NCI-H146 (cell line): ENCODE measurements at regions not wholly inside any gene's neighbourhood (a gene's known extent, or its start where the extent isn't known, plus 50 kb on each side); places are given as distances from the start of the nearest gene placed in this dataset.
A peak's percentile ranks its signal among the peaks of the same experiment; 100 is the strongest.
"Not testable (repeated sequence)": the region's sequence is repeated elsewhere in the genome, so short reads cannot be mapped to it uniquely, and the experiment has no call there.

ENCODE experiments used
- DNase-seq: peaks from one replicate; lab custom pipeline; 2025; lab: John Stamatoyannopoulos, UW

DNA sequence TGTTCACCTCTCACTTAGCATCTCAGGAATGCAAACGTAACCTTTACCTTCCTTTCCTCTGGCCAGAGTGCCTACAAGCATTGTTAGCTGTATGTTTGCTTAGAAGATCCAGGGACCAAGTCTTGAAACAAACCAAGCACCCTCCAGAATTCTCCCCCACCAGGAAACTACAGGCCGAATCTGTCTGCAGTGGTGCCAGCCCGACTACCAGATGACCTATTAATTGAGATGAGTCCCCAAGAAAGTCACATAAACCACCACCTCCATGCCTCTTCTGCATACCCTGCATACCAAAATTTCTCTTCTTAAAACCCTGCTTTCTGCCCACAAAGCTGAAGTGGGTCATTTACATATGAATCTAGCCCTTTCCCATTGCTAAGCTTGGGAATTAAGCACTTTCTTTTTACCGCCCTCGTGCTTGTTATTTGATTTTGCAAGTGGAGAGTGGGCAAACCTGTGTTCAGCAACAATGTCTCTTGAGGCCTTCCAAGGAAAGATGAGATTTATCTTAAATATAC is 1239.1 kb downstream of the CDH12 start:
- no peak for DNase-seq

DNA sequence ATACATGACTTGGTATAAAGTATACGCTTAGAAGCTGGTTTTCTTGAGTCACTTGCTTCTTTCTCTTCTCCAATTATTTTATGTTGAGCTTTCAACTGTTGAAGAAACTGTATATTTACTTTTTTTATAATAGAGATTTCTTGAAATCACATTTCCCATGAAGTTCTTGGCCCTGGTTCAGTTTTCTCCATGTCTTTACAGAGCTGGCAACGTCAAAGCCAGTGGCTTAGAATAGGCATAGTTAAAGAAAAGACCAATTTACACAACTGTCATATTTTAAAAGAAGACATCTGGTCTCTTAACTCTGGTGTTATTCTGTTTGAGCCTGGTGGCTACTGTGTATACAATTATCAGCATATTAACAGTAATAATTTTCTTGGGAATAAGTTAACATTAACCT is 1249.3 kb downstream of the CDH12 start:
- DNase-seq: no peak

GRCh38 chr5:21594566-21594965 is 1258.6 kb downstream of the CDH12 start:
- peak; percentile 79 for DNase-seq

GRCh38 chr5:21593261-21593660 is 1259.9 kb downstream of the CDH12 start:
- DNase-seq: no peak

GRCh38 chr5:21581508-21581907 is 1271.6 kb downstream of the CDH12 start:
- no peak for DNase-seq

DNA sequence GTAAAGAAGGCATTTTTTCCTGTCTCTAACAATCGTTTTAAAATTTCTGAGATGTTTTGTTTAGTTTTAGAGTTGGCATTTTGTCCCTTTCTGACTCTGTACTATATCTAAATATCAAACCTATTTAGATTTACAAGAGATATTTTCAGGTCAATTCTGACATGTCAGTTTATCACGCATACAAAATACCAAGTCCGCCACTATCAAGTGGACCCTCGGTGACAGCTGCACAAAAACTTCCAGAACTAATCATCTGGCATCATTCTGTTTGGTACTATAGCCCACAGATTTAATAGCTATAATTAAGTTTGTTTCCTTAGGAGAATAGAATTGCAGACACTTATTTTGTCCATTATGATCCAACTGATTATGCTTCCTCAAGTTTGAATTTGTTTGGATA is 1278.2 kb downstream of the CDH12 start:
- DNase-seq: peak; percentile 78

DNA sequence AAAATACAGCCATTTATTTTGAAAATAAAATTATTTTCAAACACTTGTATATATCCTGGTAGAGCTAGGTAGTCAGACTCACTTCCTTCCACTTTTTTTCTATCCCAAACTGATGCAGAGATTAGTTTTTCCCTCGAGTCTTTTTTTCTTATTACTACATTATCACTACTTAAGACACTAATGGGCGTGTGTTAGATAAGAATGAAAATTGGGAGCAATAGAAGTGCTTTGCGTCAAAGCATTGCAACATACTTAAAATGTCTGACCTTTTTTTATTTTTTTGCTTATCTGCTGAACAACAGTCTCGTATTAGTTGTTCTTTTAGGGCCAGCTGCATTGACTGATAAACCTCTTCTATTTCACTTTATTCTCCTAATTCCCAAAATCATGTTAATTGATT is 1278.7 kb downstream of the CDH12 start:
- DNase-seq: peak; percentile 3

DNA sequence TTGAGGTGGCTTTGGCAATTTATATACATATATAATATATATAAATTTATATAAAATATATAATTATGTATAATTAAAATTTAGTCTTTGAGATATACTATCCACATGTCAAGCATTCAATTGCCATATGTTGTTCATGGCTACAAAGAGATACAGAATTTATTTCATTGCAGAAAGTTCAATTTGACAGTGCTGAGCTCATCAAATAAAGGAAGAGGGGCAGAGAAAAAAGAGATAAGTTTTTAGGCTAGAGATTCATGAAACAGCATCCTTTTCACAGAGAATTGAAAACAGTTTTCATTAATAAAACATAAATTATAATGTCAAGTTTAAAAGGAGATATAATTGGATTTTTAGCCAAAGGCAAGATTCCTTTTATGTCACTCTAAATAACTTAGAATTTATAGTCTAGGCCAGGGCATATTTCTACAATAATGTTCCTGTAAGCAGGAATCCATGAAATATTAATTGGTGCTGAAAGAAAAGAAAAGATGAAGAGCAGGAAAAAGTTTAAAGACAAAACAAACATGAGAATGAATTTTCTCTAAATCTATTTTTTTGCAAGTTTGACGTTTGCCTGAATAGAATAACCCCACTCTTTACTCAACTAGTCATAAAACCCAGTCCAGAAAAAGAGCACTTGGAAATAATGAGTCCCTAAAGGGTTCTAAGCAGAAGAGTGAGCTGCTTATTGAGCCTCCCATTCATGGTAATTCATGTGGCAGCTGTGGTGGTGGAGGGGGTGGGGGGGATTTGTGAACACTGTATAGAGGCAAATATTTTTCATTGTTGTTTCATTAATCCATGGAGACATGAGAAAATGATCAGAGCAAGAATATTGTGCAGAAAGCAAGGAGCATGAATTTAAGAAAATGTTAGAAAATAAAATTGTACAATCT is 1279.5 kb downstream of the CDH12 start:
- DNase-seq: peak; percentile 51

DNA sequence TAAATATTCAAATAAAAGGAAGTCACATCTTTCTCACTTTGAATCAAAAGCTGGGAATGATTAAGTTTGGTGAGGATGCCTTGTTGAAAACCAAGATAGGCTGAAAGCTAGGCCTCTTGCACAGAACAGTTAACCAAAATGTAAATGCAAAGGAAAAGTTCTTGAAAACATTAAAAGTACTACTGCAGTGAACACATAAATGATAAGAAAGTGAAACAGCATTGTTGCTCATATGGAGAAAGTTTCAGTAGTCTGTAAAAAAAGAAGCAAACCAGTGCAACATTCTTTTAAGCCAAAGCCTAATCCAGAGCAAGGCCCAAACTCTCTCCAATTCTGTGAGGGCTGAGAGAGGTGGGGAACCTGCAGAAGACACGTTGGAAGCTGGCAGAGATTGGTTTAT is 1281.9 kb downstream of the CDH12 start:
- DNase-seq: not testable (repeated sequence)

DNA sequence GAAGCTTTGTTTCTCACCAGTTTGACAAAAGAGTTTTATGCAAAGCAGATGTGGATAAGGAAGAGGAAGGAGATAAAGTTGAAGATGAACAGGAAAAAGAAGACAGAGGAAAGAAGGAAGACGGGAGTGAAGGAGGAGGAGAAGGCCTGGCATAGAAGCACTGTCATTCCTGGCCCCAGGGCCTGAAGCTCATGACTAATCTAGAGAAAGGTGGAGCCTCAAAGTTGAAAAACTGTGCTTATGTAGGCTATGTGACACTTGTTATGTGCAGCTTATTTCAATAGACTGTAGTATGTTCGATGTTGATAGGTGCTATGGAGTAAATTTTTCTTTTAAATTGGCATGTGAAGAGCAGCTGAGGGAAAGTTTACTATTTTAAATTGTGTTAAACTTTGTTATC is 1294.0 kb downstream of the CDH12 start:
- not testable (repeated sequence) for DNase-seq

- DNase-seq: not testable (repeated sequence)
Measured at GRCh38 chr5:21552263-21552662, 1300.9 kb downstream of the CDH12 start.

DNA sequence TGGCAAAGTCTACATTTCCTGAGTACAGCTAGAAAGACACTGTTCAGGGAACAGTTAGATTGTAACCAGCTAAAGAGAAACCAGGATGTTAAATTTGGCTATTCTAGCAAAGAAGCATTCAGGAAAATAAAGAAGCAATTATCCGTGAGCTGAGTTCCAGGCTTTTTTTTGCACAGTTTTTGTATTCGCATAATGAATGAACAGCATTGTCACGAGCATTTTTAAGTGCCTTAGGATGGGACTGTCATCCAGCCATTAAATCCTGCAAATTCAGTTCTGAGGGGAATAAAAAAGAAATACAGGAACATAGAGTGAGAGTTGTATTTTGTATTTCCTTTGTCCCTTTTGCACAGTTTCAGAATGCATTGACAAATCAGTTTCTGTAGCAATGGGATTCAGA is 1302.2 kb downstream of the CDH12 start:
- DNase-seq: not testable (repeated sequence)

GRCh38 chr5:21547656-21548055 is 1305.5 kb downstream of the CDH12 start:
- DNase-seq: peak; percentile 14

DNA sequence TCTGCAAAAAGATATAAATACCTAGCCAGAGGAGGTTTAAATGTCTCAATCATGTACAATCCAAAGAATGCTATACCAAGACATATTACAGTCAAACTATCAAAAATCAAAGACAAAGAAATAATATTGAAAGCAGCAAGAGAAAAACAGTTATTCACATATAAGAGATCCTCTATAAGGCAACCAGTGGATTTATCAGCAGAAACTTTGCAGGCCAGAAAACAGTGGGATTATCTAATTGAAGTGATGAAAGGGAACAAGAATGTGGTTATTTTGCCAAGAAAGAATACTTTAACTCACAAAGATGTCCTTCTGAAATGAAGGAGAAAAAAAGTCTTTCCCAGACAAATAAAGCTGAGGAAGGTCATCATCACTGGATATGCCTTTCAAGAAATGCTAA is 1318.0 kb downstream of the CDH12 start:
- not testable (repeated sequence) for DNase-seq

DNA sequence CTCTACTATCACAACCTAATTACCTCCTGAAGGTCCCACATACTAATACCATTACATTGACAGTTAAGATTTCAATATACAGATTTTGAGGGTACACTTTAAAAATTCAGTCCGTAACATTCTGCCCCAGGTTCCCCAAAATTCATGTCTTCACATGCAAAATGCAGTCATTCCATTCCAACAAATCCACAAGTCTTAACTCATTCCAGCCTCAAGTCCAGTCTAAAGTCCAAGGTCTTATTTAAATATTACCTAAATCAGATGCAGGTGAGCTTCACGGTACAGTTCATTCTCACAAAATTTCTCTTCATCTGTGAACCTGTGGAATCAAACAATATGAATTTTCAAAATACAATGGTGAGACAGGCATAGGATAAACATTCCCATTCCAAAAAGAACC is 1332.0 kb downstream of the CDH12 start:
- DNase-seq: not testable (repeated sequence)

DNA sequence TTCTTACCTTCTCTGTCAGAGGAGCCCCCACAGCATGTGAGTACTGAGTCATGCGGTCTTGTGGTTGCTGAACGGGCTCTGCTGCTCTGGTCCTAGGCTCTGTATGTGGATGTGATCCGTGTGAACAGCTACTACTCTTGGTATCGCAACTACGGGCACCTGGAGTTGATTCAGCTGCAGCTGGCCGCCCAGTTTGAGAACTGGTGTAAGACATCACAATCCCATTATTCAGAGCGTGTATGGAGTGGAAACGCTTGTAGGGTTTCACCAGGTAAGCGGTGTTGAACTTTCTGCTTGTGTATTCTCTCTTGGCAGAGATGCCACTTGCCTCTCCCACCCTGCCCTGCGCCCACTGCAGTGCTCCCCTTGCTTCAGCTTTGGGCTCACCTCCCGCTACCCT is 1356.2 kb downstream of the CDH12 start:
- not testable (repeated sequence) for DNase-seq

DNA sequence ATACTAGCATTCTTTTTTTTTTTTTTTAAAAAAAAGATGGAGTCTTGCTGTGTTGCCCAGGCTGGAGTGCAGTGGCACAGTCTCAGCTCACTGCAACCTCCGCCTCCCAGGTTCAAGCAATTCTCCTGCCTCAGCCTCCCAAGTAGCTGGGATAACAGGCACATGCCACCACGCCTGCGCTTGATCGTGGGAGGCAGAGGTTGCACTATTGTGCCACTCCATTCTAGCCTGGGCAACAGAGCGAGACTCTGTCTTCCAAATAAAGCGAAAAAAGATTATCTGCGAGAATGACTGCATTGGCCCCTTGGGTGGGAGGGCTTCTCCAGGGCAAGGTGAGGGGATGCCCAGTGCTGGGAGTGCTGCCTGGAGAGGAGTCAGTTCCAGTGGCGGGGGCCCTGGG is 1357.1 kb downstream of the CDH12 start:
- DNase-seq: not testable (repeated sequence)

DNA sequence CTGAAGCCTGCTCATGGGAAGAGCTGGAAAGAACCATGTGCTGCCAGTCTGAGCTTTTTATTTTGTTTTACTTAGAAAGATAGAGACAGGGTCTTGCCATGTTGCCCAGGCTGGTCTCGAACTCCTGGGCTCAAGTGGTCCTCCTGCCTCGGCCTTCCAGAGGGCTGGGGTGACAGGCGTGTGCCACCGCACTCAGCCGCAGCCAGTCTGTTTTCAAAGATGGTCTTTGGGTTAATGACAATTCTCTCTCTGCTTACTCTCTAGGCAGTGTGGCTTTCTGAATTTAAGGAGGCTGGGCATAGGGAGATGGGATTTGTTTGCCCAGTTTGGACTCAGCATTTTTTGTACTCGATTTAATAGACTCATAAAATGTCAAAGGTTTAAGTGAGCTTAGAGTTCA is 1357.9 kb downstream of the CDH12 start:
- DNase-seq: not testable (repeated sequence)

GRCh38 chr5:21494033-21494432 is 1359.1 kb downstream of the CDH12 start:
- DNase-seq: not testable (repeated sequence)

GRCh38 chr5:21491182-21491581 is 1362.0 kb downstream of the CDH12 start:
- not testable (repeated sequence) for DNase-seq

- not testable (repeated sequence) for DNase-seq
Measured at GRCh38 chr5:21488828-21489227, 1364.3 kb downstream of the CDH12 start.

GRCh38 chr5:21485458-21486000 is 1367.6 kb downstream of the CDH12 start:
- DNase-seq: not testable (repeated sequence)

DNA sequence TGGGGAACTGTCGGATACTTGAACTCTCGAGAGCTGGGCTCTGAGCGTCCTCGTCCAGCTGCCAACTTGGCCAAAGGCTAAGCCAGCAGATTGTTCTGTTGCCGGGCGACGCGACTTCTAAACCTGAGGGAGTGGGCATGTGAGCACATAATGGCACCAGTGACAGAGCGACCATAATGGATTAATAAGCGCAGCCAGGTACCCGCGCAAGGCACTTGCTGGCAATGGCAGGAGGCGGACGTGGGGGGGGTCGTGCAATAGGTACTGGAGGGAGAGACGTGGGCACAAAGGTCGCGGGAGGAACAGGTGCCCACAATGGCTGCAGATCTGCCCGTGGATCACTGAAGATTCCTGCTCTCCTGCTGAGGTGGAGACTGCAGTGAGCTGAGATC is 1368.7 kb downstream of the CDH12 start:
- DNase-seq: not testable (repeated sequence)
